GM13977 (cell line): ENCODE measurements at regions not wholly inside any gene's neighbourhood (a gene's known extent, or its start where the extent isn't known, plus 50 kb on each side); places are given as distances from the start of the nearest gene placed in this dataset.
A peak's percentile ranks its signal among the peaks of the same experiment; 100 is the strongest.

Source experiments
- DNase-seq: peaks from one replicate; pipeline ENCODE4 v3.0.0; 2012; ENCODE audit warnings: low spot score
- CTCF ChIP-seq: IDR thresholded peaks from 2 replicates; pipeline ENCODE4 v1.5.1; 2012; ENCODE audit warnings: mild to moderate bottlenecking, control low read depth; ENCODE audit not compliant: insufficient read depth; ENCODE audit errors: extremely low read depth, missing control alignments
- in situ Hi-C: fragments of 300-500 bp; cut with MboI; formaldehyde crosslinking; loops from one replicate; pipeline ENCODE4 v1.12.0; 2022; ENCODE audit warnings: low sequenced_read_pairs, low pct_unique_long_range_greater_than_20kb, mixed read lengths, inconsistent platforms; ENCODE audit not compliant: unreplicated experiment

- in situ Hi-C loops = no loop called here
- peak; percentile 46 for TF ChIP-seq CTCF
- DNase-seq = no peak
These were observed 63.5 kb downstream of the OTOL1 start for GRCh38 chr3:161560008-161560637.

GRCh38 chr3:161567577-161568361, 71.2 kb downstream of the OTOL1 start:
- in situ Hi-C loops = no loop called here
- no peak for DNase-seq
- no peak for TF ChIP-seq CTCF

- no peak for TF ChIP-seq CTCF
- no peak for DNase-seq
- in situ Hi-C loops = no loop called here
These were observed 72.1 kb downstream of the OTOL1 start for GRCh38 chr3:161568671-161569070.

GRCh38 chr3:161571951-161572350, 75.3 kb downstream of the OTOL1 start:
- TF ChIP-seq CTCF = no peak
- in situ Hi-C loops = no loop called here
- DNase-seq = no peak

GRCh38 chr3:161573136-161573535, 76.5 kb downstream of the OTOL1 start:
- TF ChIP-seq CTCF = no peak
- DNase-seq = no peak
- in situ Hi-C loops = no loop called here

GRCh38 chr3:161575901-161576300, 79.3 kb downstream of the OTOL1 start:
- no peak for TF ChIP-seq CTCF
- DNase-seq = no peak
- in situ Hi-C loops = no loop called here
